MCF 10A (cell line): ENCODE measurements at regions not wholly inside any gene's neighbourhood (a gene's known extent, or its start where the extent isn't known, plus 50 kb on each side); places are given as distances from the start of the nearest gene placed in this dataset.

Experiments
- BruUV-seq: library from RNA; stranded (reverse); fragments of 400-500 nt; replicated peaks from 2 replicates; lab custom pipeline; 2021; lab: Mats Ljungman, UMichigan
- CTCF ChIA-PET: fragments of 300-600 bp; sonication (Branson Sonifier 250); formaldehyde crosslinking; extraction: SDS; loops from one replicate; lab custom pipeline; 2021; ENCODE audit warnings: antibody characterized with exemption, inconsistent platforms; lab: Yijun Ruan, JAX
- POLR2A ChIA-PET: fragments of 300-600, 350-650 bp; sonication (Branson Sonifier 250); formaldehyde crosslinking; extraction: SDS; loops from one replicate; lab custom pipeline; 2020; ENCODE audit warnings: antibody characterized with exemption, inconsistent platforms; lab: Yijun Ruan, JAX
- DNase-seq: peaks from one replicate; pipeline ENCODE4 v3.0.0-alpha.2; 2018; ENCODE audit not compliant: unreplicated experiment
- H3K27ac Mint-ChIP-seq: one replicate; pipeline ENCODE4 v1.8.0; 2022; ENCODE audit warnings: mild to moderate bottlenecking, low read depth, mixed read lengths; ENCODE audit not compliant: unreplicated experiment
- H3K27me3 Mint-ChIP-seq: one replicate; pipeline ENCODE4 v1.8.0; 2022; ENCODE audit warnings: mixed read lengths; ENCODE audit not compliant: insufficient read depth, unreplicated experiment
- H3K36me3 Mint-ChIP-seq: one replicate; pipeline ENCODE4 v1.8.0; 2022; ENCODE audit warnings: mild to moderate bottlenecking, moderate library complexity, mixed read lengths; ENCODE audit not compliant: insufficient read depth, unreplicated experiment
- H3K4me1 Mint-ChIP-seq: one replicate; pipeline ENCODE4 v1.8.0; 2022; ENCODE audit warnings: mixed read lengths; ENCODE audit not compliant: insufficient read depth, unreplicated experiment
- H3K4me3 Mint-ChIP-seq: one replicate; pipeline ENCODE4 v1.8.0; 2022; ENCODE audit warnings: mild to moderate bottlenecking, moderate library complexity, mixed read lengths; ENCODE audit not compliant: unreplicated experiment
- H3K9me3 Mint-ChIP-seq: one replicate; pipeline ENCODE4 v1.8.0; 2022; ENCODE audit warnings: mixed read lengths; ENCODE audit not compliant: unreplicated experiment
- CTCF ChIP-seq: fragments of 200-600 bp; IDR thresholded peaks from one replicate; pipeline ENCODE4 v1.8.0; 2022; ENCODE audit warnings: antibody characterized with exemption, mild to moderate bottlenecking; ENCODE audit not compliant: unreplicated experiment
- intact Hi-C: fragments of 100-400 bp; cut with micrococcal nuclease; formaldehyde crosslinking; loops from 2 replicates; pipeline ENCODE4 v1.14.1; 2022

- H3K4me3 Mint-ChIP-seq, result no peak overlapping the region
- DNase-seq, result no peak
- intact Hi-C loops, result no loop called here
- no peaks in the 10 kb centered on the region for H3K27me3 Mint-ChIP-seq
- CTCF ChIA-PET, result no interaction called here
- H3K9me3 Mint-ChIP-seq, result no peaks in the 10 kb centered on the region
- H3K36me3 Mint-ChIP-seq, result no peaks in the 10 kb centered on the region
- no peak overlapping the region for H3K27ac Mint-ChIP-seq
- no peak for TF ChIP-seq CTCF
- no TSS peak for BruUV-seq
- POLR2A ChIA-PET, result no interaction called here
- no peaks in the 10 kb centered on the region for H3K4me1 Mint-ChIP-seq
Observed at GRCh38 chr20:7610681-7611080, 329.6 kb downstream of the HAO1 start.

GRCh38 chr20:7617797-7618196 lies 322.5 kb downstream of the HAO1 start:
- TF ChIP-seq CTCF, result no peak
- no TSS peak for BruUV-seq
- ChIA-PET CTCF (no interaction called here), POLR2A (interaction anchor here (0.7 kb wide), 1 partner anchor 198 kb away, joined by 3 read pairs; no protein-coding TSS in a partner anchor)
- Mint-ChIP-seq H3K27me3 (no peaks in the 10 kb centered on the region), H3K27ac (no peak overlapping the region), H3K4me1 (no peaks in the 10 kb centered on the region), H3K4me3 (no peak overlapping the region), H3K36me3 (no peaks in the 10 kb centered on the region), H3K9me3 (no peaks in the 10 kb centered on the region)
- no peak for DNase-seq
- intact Hi-C loops, result no loop called here

GRCh38 chr20:7622399-7622961 lies 317.8 kb downstream of the HAO1 start:
- no peaks in the 10 kb centered on the region for H3K9me3 Mint-ChIP-seq
- H3K4me1 Mint-ChIP-seq, result peaks cover 12% of the 10 kb centered on the region
- DNase-seq, result no peak
- H3K27ac Mint-ChIP-seq, result no peak overlapping the region
- TF ChIP-seq CTCF, result no peak
- H3K4me3 Mint-ChIP-seq, result no peak overlapping the region
- H3K27me3 Mint-ChIP-seq, result no peaks in the 10 kb centered on the region
- POLR2A ChIA-PET, result no interaction called here
- BruUV-seq, result no TSS peak
- CTCF ChIA-PET, result interaction anchor here (0.7 kb wide), 1 partner anchor 264 kb away, joined by 3 read pairs; no protein-coding TSS in a partner anchor
- intact Hi-C loops, result no loop called here
- H3K36me3 Mint-ChIP-seq, result no peaks in the 10 kb centered on the region

- Mint-ChIP-seq H3K36me3 (no peaks in the 10 kb centered on the region), H3K4me3 (no peak overlapping the region), H3K4me1 (peaks cover 21% of the 10 kb centered on the region), H3K27ac (no peak overlapping the region), H3K9me3 (no peaks in the 10 kb centered on the region), H3K27me3 (no peaks in the 10 kb centered on the region)
- POLR2A ChIA-PET, result no interaction called here
- CTCF ChIA-PET, result interaction anchor here (0.6 kb wide), 1 partner anchor 336 kb away, joined by 3 read pairs; no protein-coding TSS in a partner anchor
- no peak for DNase-seq
- TF ChIP-seq CTCF, result no peak
- intact Hi-C loops, result no loop called here
- BruUV-seq, result no TSS peak
Observed at GRCh38 chr20:7624886-7625285, 315.4 kb downstream of the HAO1 start.
